H1 (cell line): ENCODE measurements at regions not wholly inside any gene's neighbourhood (a gene's known extent, or its start where the extent isn't known, plus 50 kb on each side); places are given as distances from the start of the nearest gene placed in this dataset.

Experiments used
- EP300 ChIP-seq, 2 experiments: IDR thresholded peaks; 1 replicate in 1 of 2; 2 replicates in 1 of 2; pipeline ENCODE4 v1.6.1; 2011 to 2012; ENCODE audit warnings: low read depth in 2 of 2, low read length in 2 of 2, mild to moderate bottlenecking in 2 of 2, borderline replicate concordance in 1 of 2, inconsistent platforms in 1 of 2, moderate library complexity in 1 of 2

GRCh38 chr10:53664282-53665019 is 891.9 kb upstream of the MBL2 start (continued):
- no peak for TF ChIP-seq EP300 (IDR thresholded peaks at IDR 0.05; ENCODE audit: borderline replicate concordance in 1 of 2, low read depth in 2 of 2, low read length in 2 of 2)
